GM12878 (cell line): ENCODE measurements at regions not wholly inside any gene's neighbourhood (a gene's known extent, or its start where the extent isn't known, plus 50 kb on each side); places are given as distances from the start of the nearest gene placed in this dataset.

Source experiments
- ATAC-seq: fragments of 200-7000 bp; cut with Tn5 transposase; 3 replicates; pipeline ENCODE4 v1.9.1; 2020; ENCODE audit warnings: mild to moderate bottlenecking, moderate library complexity
- BruUV-seq: library from RNA; stranded (reverse); fragments of 400-500 nt; replicated peaks from 2 replicates; lab custom pipeline; 2021; lab: Mats Ljungman, UMichigan
- CTCF ChIA-PET: fragments of 300-600 bp; sonication (Branson Sonifier 250); formaldehyde crosslinking; extraction: SDS; loops from one replicate; lab custom pipeline; 2021; ENCODE audit warnings: inconsistent platforms; lab: Yijun Ruan, JAX
- POLR2A ChIA-PET: fragments of 350-600 bp; formaldehyde crosslinking; extraction: SDS; loops from one replicate; lab custom pipeline; 2021; ENCODE audit warnings: inconsistent platforms; lab: Charles Lee
- RAD21 ChIA-PET: fragments of 300-600 bp; sonication (Branson Sonifier 250); formaldehyde crosslinking; loops from one replicate; lab custom pipeline; 2023; ENCODE audit warnings: antibody characterized with exemption; ENCODE audit not compliant: unreplicated experiment; lab: Charles Lee
- SMC1A ChIA-PET: fragments of 300-600 bp; sonication (Branson Sonifier 250); formaldehyde crosslinking; loops from one replicate; lab custom pipeline; 2023; ENCODE audit not compliant: unreplicated experiment, uncharacterized antibody; lab: Charles Lee
- DNase-seq: peaks from one replicate; pipeline ENCODE4 v3.0.0-alpha.2; 2011; ENCODE audit warnings: low read depth, low spot score
- FAIRE-seq: peaks from 3 replicates; lab custom pipeline; 2011; peaks lifted over from hg19 to GRCh38; lab: Jason Lieb, UNC
- H2AFZ ChIP-seq: 2 replicates; pipeline ENCODE4 v1.6.0; 2011; ENCODE audit warnings: low read depth, low read length, control low read depth; ENCODE audit not compliant: control insufficient read depth
- H3K27ac ChIP-seq: 2 replicates; pipeline ENCODE4 v1.5.1; 2011; ENCODE audit warnings: control low read depth; ENCODE audit not compliant: control insufficient read depth, insufficient read depth
- H3K27me3 ChIP-seq, 2 experiments: replicated peaks in 1 of 2; 2 replicates each; pipeline versions ENCODE4 v1.6.0 to v1.6.1; 2011; ENCODE audit warnings: low read length in 1 of 2; ENCODE audit not compliant: control insufficient read depth in 2 of 2, insufficient read depth in 2 of 2
- H3K36me3 ChIP-seq, 2 experiments: 2 replicates each; pipeline ENCODE4 v1.5.1; 2011; ENCODE audit warnings: low read length in 1 of 2; ENCODE audit not compliant: control insufficient read depth in 2 of 2, insufficient read depth in 2 of 2
- H3K4me1 ChIP-seq: 2 replicates; pipeline ENCODE4 v1.6.1; 2011; ENCODE audit warnings: mild to moderate bottlenecking, low read length, moderate library complexity, mixed read lengths; ENCODE audit not compliant: control insufficient read depth, insufficient read depth
- H3K4me2 ChIP-seq: 2 replicates; pipeline ENCODE4 v1.6.0; 2011; ENCODE audit warnings: control low read depth; ENCODE audit not compliant: control insufficient read depth, insufficient read depth
- H3K4me3 ChIP-seq: fragments of 200-600 bp; sonication (generic); 2 replicates; pipeline ENCODE4 v1.5.1; 2016
- H3K79me2 ChIP-seq: 2 replicates; pipeline ENCODE4 v1.6.0; 2011; ENCODE audit warnings: low read length; ENCODE audit not compliant: control insufficient read depth, insufficient read depth
- H3K9ac ChIP-seq: 2 replicates; pipeline ENCODE4 v1.8.0; 2011; ENCODE audit warnings: low read length, control low read depth, mixed read lengths; ENCODE audit not compliant: control insufficient read depth, insufficient read depth
- H3K9me3 ChIP-seq: replicated peaks from 3 replicates; pipeline ENCODE4 v1.5.1; 2011; ENCODE audit warnings: mild to moderate bottlenecking, low read length; ENCODE audit not compliant: control insufficient read depth, insufficient read depth
- H4K20me1 ChIP-seq: 2 replicates; pipeline ENCODE4 v1.6.0; 2011; ENCODE audit not compliant: control insufficient read depth, insufficient read depth
- ATF7 ChIP-seq: fragments of 450-650 bp; IDR thresholded peaks from 2 replicates; pipeline ENCODE4 v1.6.1; 2016; ENCODE audit warnings: low read depth, mild to moderate bottlenecking
- CEBPZ ChIP-seq: fragments of 150-350 bp; IDR thresholded peaks from 2 replicates; pipeline ENCODE4 v1.6.1; 2016; ENCODE audit warnings: low read depth, low read length
- DPF2 ChIP-seq: fragments of 450-650 bp; IDR thresholded peaks from 2 replicates; pipeline ENCODE4 v1.6.1; 2017; ENCODE audit warnings: mild to moderate bottlenecking
- NFYA ChIP-seq: IDR thresholded peaks from 2 replicates; pipeline ENCODE4 v1.6.1; 2011; ENCODE audit warnings: low read depth, mild to moderate bottlenecking, low read length, improper control_type of control experiment, borderline replicate concordance
- POLR2AphosphoS5 ChIP-seq: IDR thresholded peaks from 2 replicates; pipeline ENCODE4 v1.6.1; 2011; ENCODE audit warnings: mild to moderate bottlenecking, low read length, inconsistent platforms
- RELA ChIP-seq: fragments of 450-650 bp; IDR thresholded peaks from 2 replicates; pipeline ENCODE4 v1.8.0; 2014; ENCODE audit warnings: borderline replicate concordance; ENCODE audit not compliant: partially characterized antibody
- SUPT20H ChIP-seq: IDR thresholded peaks from 2 replicates; pipeline ENCODE4 v1.6.1; 2011; ENCODE audit warnings: low read depth, mild to moderate bottlenecking, low read length, moderate library complexity, borderline replicate concordance; ENCODE audit not compliant: control insufficient read depth
- TCF3 ChIP-seq: IDR thresholded peaks from 2 replicates; pipeline ENCODE4 v1.6.1; 2012; ENCODE audit warnings: low read depth, mild to moderate bottlenecking, low read length, borderline replicate concordance; ENCODE audit not compliant: insufficient read depth
- WGBS: methylation state at CpG from one replicate; pipeline ENCODE4 v1.1.6; 2016; ENCODE audit warnings: low lambda C conversion rate; ENCODE audit not compliant: insufficient replicate concordance, insufficient coverage; ENCODE audit errors: missing lambda C conversion rate; 5-methylcytosine and 5-hydroxymethylcytosine counted together
- in situ Hi-C: fragments of 300-500 bp; cut with MboI; formaldehyde crosslinking; loops from 9 replicates; pipeline ENCODE4 v1.14.3; 2018; ENCODE audit warnings: mixed read lengths
- intact Hi-C: fragments of 100-400 bp; cut with micrococcal nuclease; formaldehyde crosslinking; loops from one replicate; pipeline ENCODE4 v1.14.2; 2022; ENCODE audit not compliant: unreplicated experiment

DNA sequence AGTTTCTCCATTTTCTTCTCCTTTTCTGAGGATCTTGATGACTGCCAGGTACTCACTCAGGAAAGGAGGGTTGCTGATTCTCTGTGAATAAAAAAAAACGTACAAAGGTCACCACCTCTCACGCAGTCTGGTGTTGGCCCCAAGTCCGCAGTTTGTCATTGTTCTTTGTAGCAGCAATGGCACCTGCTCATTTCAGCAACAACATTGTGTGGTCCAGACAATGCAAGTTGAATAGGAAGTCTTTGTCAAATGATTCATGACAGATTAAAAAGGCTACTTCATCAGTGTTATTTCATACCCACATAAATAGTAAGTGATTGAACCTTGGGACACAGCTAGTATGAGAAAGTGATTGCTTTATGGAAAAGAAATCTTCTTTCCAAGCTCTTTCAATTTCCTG, 653.5 kb upstream of the MGMT start:
- RAD21 ChIA-PET = no interaction called here
- no peaks in the 10 kb centered on the region for H3K79me2 ChIP-seq
- in situ Hi-C loops (no loop called here), intact Hi-C loops (no loop called here)
- BruUV-seq = no TSS peak
- DNase-seq = no peak
- SMC1A ChIA-PET = no interaction called here
- no peak for FAIRE-seq
- H3K4me1 ChIP-seq = no peaks in the 10 kb centered on the region
- no peak overlapping the region for H2AFZ ChIP-seq
- CTCF ChIA-PET = interaction anchor here (0.9 kb wide), 1 partner anchor 65 kb away, joined by 3 read pairs; no protein-coding TSS in a partner anchor
- H3K9ac ChIP-seq = no peak overlapping the region
- ATAC-seq = no peak
- TF ChIP-seq SUPT20H = no peak
- TF ChIP-seq DPF2 = no peak
- TF ChIP-seq TCF3 = no peak
- TF ChIP-seq POLR2AphosphoS5 = no peak
- TF ChIP-seq ATF7 = no peak
- TF ChIP-seq NFYA = no peak
- no peak for TF ChIP-seq RELA
- TF ChIP-seq CEBPZ = no peak
- no peak overlapping the region for H3K4me3 ChIP-seq
- no peak overlapping the region for H3K4me2 ChIP-seq
- 30% methylated on average over 3 of the region's 3 CpGs for WGBS
- H4K20me1 ChIP-seq = no peaks in the 10 kb centered on the region
- H3K36me3 ChIP-seq = no peaks in the 10 kb centered on the region
- H3K9me3 ChIP-seq = no peaks in the 10 kb centered on the region
- POLR2A ChIA-PET = no interaction called here
- H3K27me3 ChIP-seq = no peaks in the 10 kb centered on the region
- no peak overlapping the region for H3K27ac ChIP-seq
